Inflammatory macrophage treated with lipopolysaccharide for 1 hour (primary cell): ENCODE measurements at regions not wholly inside any gene's neighbourhood (a gene's known extent, or its start where the extent isn't known, plus 50 kb on each side); places are given as distances from the start of the nearest gene placed in this dataset.

Experiments used
- DNase-seq, 2 donors: peaks; one replicate each; pipeline ENCODE4 v3.0.0-alpha.2; 2020 to 2022

GRCh38 chrX:128165884-128166408 lies 113.7 kb upstream of the ACTRT1 start:
- DNase-seq, result no peak

GRCh38 chrX:128156204-128156603 lies 104.0 kb upstream of the ACTRT1 start:
- no peak for DNase-seq

- DNase-seq, result no peak
These were observed 90.5 kb upstream of the ACTRT1 start for GRCh38 chrX:128142745-128143144.

GRCh38 chrX:128106630-128107029 lies 54.4 kb upstream of the ACTRT1 start:
- no peak for DNase-seq

GRCh38 chrX:128105659-128106058 lies 53.5 kb upstream of the ACTRT1 start:
- DNase-seq, result no peak
